ENCODE measurements at regions not wholly inside any gene's neighbourhood (a gene's known extent, or its start where the extent isn't known, plus 50 kb on each side); places are given as distances from the start of the nearest gene placed in this dataset.

DNA sequence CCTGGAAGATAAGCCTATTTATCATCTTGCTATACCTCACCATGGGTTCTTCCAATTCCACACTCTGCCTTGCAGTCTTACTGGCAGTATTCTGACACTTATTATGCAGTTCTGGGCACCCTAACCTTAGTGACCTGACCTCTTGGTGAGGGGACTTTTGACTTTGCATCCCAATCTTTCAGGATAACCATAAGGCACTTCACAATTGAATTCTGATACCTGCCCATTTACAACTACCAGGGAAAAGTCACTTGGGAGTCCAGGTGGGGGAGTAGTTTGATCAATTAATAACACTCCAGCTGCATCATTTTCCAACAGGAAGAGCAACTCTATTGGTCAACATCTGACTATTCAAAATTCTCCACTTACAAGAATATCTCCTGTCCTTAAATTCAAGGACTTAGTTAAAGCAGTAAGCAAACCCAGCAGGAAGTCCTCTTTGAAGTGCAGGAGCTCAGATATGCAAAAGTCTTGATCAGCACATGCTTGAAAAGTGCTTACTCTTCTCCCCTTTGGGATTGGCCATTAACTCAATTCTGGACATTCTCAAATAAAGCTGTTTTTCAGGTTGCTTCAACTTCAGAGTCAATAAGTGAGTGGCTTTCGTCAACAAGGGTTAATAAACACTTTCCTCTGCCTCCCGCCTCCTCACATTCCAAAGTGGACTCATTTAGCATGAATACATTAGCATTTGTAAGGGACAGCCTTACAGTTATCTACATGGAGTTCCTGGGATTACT, 177.4 kb upstream of the NRIP1 start:
- DNase-seq (ENCODE audit: low spot score): no peak

DNA sequence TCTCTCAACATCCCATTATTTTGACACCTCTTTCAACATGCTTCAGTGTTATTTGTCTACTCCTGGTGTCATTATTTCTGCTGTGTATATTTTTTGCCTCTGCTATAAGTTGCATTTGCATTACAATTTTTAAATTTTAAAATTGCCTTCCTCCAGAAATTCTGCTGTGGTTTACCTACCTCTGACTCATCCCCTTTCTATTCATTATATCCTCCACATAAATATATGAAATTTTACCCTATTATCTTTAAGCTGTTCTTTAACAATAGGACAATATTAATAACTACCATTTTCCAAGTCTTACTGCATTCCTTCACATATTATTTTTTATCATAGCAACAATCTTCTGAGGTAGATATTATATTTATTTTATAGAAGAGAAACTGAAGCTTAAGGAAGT, 178.1 kb upstream of the NRIP1 start:
- no peak for DNase-seq (ENCODE audit: low spot score)

DNA sequence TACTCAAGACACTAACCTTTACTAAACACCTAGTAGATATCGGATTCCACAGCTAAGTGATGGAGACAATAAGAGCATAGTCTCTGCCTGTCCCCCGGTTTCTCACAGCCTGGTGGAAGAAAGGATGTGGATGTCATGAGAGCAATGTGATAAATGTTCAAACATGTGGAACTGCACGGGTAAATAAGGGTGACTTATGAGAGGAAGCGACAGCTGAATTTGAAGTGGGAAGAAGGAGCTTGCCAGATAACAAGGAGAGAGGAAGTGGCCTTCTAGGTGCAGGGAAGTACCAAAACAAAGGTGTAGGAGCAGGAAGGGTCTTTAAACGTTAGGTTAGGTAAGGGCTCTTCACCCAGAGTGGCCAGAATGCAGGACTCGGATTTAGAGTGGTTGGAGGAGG, 178.6 kb upstream of the NRIP1 start:
- no peak for DNase-seq (ENCODE audit: low spot score)

GRCh38 chr21:15247613-15248012, 182.8 kb upstream of the NRIP1 start:
- no peak for DNase-seq (ENCODE audit: low spot score)

DNA sequence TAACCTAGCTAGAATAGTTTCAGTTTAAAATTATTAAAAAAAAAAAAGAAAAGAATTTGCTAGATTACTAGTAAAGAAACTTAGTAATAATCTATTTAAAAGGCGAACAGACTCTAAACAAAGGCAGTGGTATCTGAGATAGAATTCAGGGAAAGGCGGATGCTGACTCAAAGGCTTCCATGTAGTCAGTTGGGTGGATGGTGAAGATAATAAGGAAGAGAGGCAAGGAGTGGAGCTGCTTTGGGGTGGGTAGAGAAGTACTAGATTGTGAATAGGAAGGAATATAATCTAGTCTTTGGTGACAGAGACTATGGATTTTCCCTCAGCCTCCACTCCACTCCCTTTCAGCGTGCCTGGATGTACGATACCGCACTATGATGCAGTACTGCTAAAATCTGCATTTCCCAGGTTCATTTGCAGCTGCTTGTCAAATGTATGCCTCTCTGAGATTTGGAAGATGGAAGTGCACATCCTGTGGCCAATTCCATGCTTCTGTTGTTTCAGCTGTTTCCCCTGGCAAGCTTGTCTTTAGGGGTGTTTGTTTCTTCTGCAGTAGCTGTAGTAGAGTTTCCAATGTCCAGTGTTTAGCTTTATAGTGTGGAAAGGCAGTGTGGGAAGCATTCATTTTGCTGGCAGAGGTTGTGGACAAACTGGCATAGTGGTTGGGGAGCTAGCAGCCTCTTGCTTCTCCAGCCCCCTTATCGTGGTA, 184.6 kb upstream of the NRIP1 start:
- DNase-seq (ENCODE audit: low spot score): no peak

DNA sequence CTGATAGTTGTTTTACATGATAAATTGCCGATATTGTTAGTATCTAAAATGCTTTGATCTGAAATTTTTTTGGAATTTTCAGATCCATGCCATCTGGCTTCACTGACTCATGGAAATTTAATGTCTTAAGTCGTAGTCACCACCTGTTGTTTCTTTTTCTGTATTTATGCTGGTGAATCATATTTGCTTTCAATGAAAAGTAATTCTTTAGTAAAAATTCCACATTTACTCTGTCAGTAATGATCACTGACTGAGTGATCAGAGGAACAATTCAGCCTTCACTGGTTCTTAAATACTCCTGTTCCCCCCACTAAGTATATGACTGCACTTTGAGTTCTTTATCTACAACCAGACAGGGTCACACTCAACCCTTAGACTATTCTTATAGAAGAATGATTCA, 185.6 kb upstream of the NRIP1 start:
- no peak for DNase-seq (ENCODE audit: low spot score)

GRCh38 chr21:15252431-15252830, 187.6 kb upstream of the NRIP1 start:
- no peak for DNase-seq (ENCODE audit: low spot score)

DNA sequence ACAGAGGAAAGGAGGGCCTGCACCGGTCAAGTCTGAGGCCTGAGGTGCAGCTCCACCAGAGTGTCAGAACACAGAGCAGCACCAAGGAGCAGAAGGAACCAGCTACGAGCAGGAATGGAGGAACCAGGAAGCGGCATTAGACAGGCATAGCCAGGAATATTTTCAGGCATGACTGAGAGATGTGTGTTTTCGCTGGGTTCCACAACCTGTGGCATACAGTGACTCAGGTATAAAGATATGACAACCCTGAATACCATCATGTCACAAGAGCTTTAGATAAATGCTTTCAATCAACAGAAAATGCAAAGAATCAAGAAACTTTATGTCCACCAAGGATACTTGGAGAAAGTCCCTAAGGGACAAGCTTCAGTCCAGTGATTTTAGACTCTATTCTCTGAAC, 189.3 kb upstream of the NRIP1 start:
- DNase-seq (ENCODE audit: low spot score): no peak

DNA sequence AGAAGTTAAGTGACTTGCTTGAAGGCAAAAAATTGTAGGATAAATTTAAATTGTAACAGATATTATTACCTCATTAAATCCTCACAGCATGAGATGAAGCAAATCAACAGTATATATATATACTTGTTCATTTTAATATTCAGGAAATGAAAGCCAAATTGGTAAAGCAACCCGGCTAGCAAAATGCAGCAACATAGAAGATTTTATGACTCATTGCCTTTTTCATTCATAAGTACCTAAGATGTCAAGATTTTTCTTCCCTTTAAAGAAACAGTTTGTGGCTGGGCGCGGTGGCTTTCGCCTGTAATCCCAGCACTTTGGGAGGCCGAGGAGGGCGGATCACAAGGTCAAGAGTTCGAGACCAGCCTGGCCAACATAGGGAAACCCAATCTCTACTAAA, 190.5 kb upstream of the NRIP1 start:
- DNase-seq (ENCODE audit: low spot score): no peak

GRCh38 chr21:15255763-15256162, 191.0 kb upstream of the NRIP1 start:
- no peak for DNase-seq (ENCODE audit: low spot score)

DNA sequence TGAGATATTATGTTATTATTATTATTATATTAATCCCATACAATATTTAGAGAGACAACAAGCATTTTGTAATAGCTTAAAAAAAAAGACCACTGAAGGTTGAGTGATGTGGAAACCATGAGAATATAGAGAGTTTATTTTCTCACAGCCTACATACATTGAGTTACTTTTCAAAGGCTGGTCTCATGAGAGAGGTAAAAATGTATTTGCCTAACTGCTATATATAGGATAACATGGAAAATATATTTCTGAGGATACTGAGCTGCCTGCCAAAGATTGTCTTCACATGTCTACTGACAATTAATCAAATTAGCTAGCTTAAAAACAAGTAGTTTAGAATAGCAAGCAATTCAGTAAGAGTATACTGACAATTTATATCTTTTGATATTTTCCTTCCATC, 192.2 kb upstream of the NRIP1 start:
- DNase-seq (ENCODE audit: low spot score): no peak

- no peak for DNase-seq (ENCODE audit: low spot score)
Measured at GRCh38 chr21:15257646-15258045, 192.8 kb upstream of the NRIP1 start.

- DNase-seq (ENCODE audit: low spot score): no peak
Measured at GRCh38 chr21:15259824-15260223, 195.0 kb upstream of the NRIP1 start.

DNA sequence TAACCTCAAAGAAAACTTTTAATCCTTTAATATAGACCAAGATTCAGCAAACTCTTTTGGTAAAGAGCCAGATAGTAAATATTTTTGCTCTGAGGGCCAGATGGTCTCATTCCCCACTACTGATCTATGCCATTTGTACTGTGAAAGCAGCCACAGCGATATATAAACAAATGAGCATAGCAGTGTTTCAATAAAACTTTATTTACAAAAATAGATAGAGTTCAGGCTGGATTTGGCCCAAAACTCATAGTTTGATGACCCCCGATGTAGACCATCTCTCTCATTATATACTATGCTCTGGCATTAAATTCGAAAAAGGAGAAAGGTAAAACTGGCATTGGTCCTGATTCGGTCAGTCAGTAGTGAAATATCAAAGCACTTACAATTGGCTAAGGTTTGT, 195.8 kb upstream of the NRIP1 start:
- DNase-seq (ENCODE audit: low spot score): no peak

DNA sequence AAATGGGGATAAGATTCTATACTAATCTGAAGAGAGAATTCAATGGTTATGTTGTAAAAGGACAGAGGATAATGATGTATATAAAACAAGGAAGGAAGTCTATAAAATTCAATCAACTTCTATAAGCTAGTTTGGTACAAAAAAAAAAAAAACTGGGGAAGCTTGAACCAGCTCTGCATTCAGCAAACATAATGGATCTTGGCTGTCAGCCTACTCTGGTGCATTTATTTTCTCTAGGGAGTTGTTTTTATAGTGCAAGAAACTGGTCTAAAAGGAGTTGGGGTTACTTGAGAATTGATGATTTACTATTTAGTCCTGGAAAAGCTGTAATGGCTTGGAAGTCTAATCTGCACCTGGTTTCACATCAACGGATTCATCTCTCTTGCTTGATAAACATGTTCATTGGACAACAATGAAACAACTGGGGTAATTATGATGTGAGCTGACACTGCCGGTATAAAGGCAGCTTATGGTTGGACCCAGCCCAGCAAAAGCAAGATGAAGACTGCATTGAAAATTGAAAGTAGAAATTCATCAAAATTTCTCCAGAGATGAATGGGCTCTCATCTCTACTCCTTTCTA, 199.4 kb upstream of the NRIP1 start:
- no peak for DNase-seq (ENCODE audit: low spot score)

DNA sequence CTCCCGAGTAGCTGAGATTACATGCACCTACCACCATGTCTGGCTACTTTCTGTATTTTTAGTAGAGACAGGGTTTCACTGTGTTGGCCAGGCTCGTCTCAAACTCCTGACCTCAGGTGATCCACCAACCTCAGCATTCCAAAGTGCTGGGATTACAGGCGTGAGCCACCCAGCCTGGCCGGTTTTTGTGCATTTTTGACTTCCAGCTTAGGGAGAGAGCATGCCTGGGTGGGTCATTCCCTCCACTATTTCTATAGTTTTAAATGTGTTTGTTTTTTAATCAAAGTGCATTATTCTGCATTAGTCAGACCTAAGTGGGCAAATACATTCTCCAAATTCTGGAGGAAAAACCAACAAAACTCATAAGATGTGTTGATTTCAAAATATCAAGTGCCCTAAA, 207.4 kb upstream of the NRIP1 start:
- DNase-seq (ENCODE audit: low spot score): no peak

DNA sequence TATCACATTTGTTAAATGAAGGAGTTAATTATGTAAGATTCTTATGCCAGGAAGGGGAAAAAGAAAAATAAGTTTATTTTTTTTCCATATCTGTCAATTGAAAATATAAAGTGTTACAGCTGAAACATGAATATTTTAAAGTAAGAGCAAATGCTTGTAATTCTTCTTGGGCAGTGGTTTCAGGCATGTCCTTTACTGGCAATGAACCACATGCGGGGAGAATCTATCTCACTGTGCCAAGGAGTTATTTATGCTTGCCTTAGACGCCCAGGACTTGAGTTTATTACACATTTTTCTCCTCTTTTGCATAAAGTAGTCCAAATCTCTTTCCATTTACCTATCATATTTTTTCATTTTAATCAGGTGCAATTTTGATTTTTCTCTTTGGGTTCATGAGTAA, 207.8 kb upstream of the NRIP1 start:
- DNase-seq (ENCODE audit: low spot score): no peak

- DNase-seq (ENCODE audit: low spot score): no peak
Measured at GRCh38 chr21:15273244-15273643, 208.4 kb upstream of the NRIP1 start.

DNA sequence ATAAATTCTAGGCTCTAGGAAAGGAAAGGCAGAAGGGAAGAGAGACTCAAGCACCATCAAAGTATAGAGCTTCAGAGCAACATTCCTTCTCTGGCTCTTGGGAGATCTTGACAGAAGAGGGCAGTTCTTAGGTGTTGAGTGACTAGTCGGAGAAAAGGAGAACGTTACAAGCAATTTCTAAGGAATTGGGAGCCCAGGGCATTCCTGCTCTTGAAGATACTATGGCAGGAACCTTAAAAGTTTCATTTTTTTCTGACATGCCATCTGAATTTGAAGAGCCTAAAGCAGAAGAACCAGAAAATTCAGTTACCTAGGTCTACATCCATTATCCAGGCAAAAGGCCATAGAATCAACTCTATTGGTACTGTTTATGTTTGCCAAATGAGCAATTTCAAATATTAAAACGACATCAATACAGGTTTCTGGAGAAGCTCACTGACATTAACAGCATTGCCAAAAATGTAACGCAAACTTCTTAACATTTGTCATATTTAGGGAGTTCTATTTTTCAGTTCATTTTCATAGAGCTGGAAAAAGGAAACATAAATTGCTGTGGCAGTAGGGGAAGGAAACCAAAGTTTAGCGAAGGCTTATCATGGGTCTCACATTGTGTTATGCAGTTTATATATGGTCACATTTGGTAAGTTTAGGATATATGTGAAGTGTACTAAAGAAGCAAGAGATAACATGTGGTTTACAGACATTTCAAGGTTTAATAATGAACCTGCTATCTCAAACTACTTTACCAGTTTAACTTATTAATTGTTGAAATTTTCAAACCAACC, 210.1 kb upstream of the NRIP1 start:
- DNase-seq (ENCODE audit: low spot score): no peak

GRCh38 chr21:15275615-15276235, 210.9 kb upstream of the NRIP1 start:
- no peak for DNase-seq (ENCODE audit: low spot score)

DNA sequence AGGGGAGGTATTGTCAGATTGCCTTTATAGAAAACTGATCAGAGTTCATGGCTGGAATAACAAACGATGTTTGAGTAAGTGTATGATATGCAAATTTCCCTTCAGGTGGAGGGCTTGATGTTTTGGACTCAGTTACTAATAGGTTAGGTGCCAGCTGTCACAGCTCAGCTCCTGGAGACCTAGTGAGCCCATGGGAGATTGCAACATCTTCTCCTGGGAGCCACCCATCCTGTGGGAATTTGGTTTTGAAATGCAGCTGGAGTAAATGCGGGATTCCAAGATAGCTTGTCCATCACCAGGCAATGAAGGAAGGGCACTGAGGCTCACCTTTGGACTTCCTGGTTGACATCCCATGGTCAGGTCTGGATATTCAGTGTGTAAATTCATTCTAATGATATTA, 211.4 kb upstream of the NRIP1 start:
- no peak for DNase-seq (ENCODE audit: low spot score)

DNA sequence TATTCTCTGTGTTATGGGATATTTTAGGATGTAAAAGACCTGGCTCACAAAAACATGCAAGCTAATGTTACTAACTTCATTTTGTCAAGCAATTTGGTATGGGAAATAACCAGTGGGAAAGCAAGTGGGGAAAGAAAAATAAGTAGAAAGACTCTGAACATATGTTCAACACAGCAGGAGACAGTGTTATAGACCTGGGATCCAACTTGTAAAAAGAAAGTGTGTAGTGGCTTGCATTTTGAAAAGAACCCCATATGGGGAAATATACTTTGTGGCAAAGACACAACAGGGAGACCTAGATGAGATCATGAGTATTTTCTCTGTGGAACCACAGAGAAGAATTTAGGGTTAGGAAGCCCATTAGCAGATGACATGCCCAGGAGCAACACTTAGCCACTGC, 212.7 kb upstream of the NRIP1 start:
- DNase-seq (ENCODE audit: low spot score): no peak

All from CD4-positive, alpha-beta T cell treated with Interleukin-6 at 100 ng/mL for 8 hours (primary cell).